AG10803 (cell line): ENCODE measurements at regions not wholly inside any gene's neighbourhood (a gene's known extent, or its start where the extent isn't known, plus 50 kb on each side); places are given as distances from the start of the nearest gene placed in this dataset.
A peak's percentile ranks its signal among the peaks of the same experiment; 100 is the strongest.
"Not testable (repeated sequence)": the region's sequence is repeated elsewhere in the genome, so short reads cannot be mapped to it uniquely, and the experiment has no call there.

Source experiments
- DNase-seq: peaks from one replicate; pipeline ENCODE4 v3.0.0; 2010; ENCODE audit warnings: low read depth
- H3K4me3 ChIP-seq: 2 replicates; pipeline ENCODE4 v1.5.1; 2011; ENCODE audit warnings: mild to moderate bottlenecking, low read length, control low read depth
- CTCF ChIP-seq: conservative IDR thresholded peaks from 2 replicates; pipeline ENCODE4 v1.5.1; 2011; ENCODE audit warnings: mild to moderate bottlenecking, low read length, control low read depth, inconsistent platforms

GRCh38 chr15:37394402-37395099, 294.2 kb upstream of the MEIS2 start:
- no peak for DNase-seq
- no peak overlapping the region for H3K4me3 ChIP-seq
- no peak for TF ChIP-seq CTCF

GRCh38 chr15:37395100-37395468, 294.7 kb upstream of the MEIS2 start:
- H3K4me3 ChIP-seq = no peak overlapping the region
- no peak for DNase-seq
- no peak for TF ChIP-seq CTCF

- TF ChIP-seq CTCF = no peak
- DNase-seq = no peak
- no peak overlapping the region for H3K4me3 ChIP-seq
Measured at GRCh38 chr15:37397266-37398022, 297.1 kb upstream of the MEIS2 start.

- no peak for TF ChIP-seq CTCF
- no peak for DNase-seq
- H3K4me3 ChIP-seq = no peak overlapping the region
Measured at GRCh38 chr15:37416103-37416502, 315.8 kb upstream of the MEIS2 start.

- H3K4me3 ChIP-seq = no peak overlapping the region
- peak; percentile 1 for DNase-seq
- TF ChIP-seq CTCF = no peak
Measured at GRCh38 chr15:37425541-37425940, 325.2 kb upstream of the MEIS2 start.

GRCh38 chr15:37427393-37427792, 327.0 kb upstream of the MEIS2 start:
- H3K4me3 ChIP-seq, DNase-seq: not testable (repeated sequence)

GRCh38 chr15:37446921-37447320, 346.6 kb upstream of the MEIS2 start:
- no peak for TF ChIP-seq CTCF
- no peak overlapping the region for H3K4me3 ChIP-seq
- no peak for DNase-seq
